Gastroesophageal sphincter (tissue), 4 donors: ENCODE measurements at regions not wholly inside any gene's neighbourhood (a gene's known extent, or its start where the extent isn't known, plus 50 kb on each side); places are given as distances from the start of the nearest gene placed in this dataset.

ENCODE experiments used
- ATAC-seq: fragments of 150-250 bp; one replicate; pipeline ENCODE4 v1.9.1; 2016; ENCODE audit warnings: mild to moderate bottlenecking, moderate library complexity
- H3K27ac ChIP-seq, 4 donors: fragments of 200-600 bp; sonication (generic) in 3 of 4; 1 replicate in 3 of 4; 2 replicates in 1 of 4; pipeline ENCODE4 v1.5.1; 2016 to 2019
- H3K27me3 ChIP-seq: fragments of 200-600 bp; sonication (generic); one replicate; pipeline ENCODE4 v1.5.1; 2019
- H3K36me3 ChIP-seq, 2 donors: fragments of 200-600 bp; sonication (generic); one replicate each; pipeline ENCODE4 v1.5.1; 2019; ENCODE audit warnings: control low read depth in 1 of 2
- H3K4me1 ChIP-seq, 3 donors: fragments of 200-600 bp; sonication (generic); 1 replicate in 2 of 3; 2 replicates in 1 of 3; pipeline ENCODE4 v1.5.1; 2016 to 2019; ENCODE audit warnings: control low read depth in 2 of 3
- H3K4me3 ChIP-seq, 2 donors: fragments of 200-600 bp; sonication (generic); one replicate each; pipeline ENCODE4 v1.5.1; 2019; ENCODE audit warnings: mild to moderate bottlenecking in 1 of 2, moderate library complexity in 1 of 2
- H3K9me3 ChIP-seq, 3 donors: fragments of 200-600 bp; sonication (generic); one replicate each; pipeline ENCODE4 v1.5.1; 2017 to 2019; ENCODE audit warnings: control low read depth in 2 of 3
- EP300 ChIP-seq: sonication (generic); formaldehyde crosslinking; IDR thresholded peaks from one replicate; pipeline ENCODE4 v1.6.1; 2017; ENCODE audit warnings: antibody characterized with exemption, mild to moderate bottlenecking
- POLR2A ChIP-seq, 2 donors: fragments of 450-650 bp; IDR thresholded peaks; one replicate each; pipeline ENCODE4 v1.6.1; 2017; ENCODE audit warnings: antibody characterized with exemption in 2 of 2, mild to moderate bottlenecking in 2 of 2, moderate library complexity in 1 of 2
- POLR2AphosphoS5 ChIP-seq: sonication (generic); formaldehyde crosslinking; IDR thresholded peaks from one replicate; pipeline ENCODE4 v1.6.1; 2017; ENCODE audit warnings: antibody characterized with exemption
- WGBS, 2 donors: methylation state at CpG; one replicate each; pipeline ENCODE4 v1.1.5; 2018; ENCODE audit warnings: low coverage in 1 of 2; 5-methylcytosine and 5-hydroxymethylcytosine counted together
- TF ChIP-seq, protein P1 (sequence below), 4 experiments: fragments of 200-600 bp in 2 of 4; fragments of 450-650 bp in 2 of 4; sonication (generic) in 1 of 4; IDR thresholded peaks; one replicate each; pipeline ENCODE4 v1.5.1; 2017 to 2019; ENCODE audit warnings: antibody characterized with exemption in 4 of 4, mild to moderate bottlenecking in 2 of 4, moderate library complexity in 2 of 4

DNA sequence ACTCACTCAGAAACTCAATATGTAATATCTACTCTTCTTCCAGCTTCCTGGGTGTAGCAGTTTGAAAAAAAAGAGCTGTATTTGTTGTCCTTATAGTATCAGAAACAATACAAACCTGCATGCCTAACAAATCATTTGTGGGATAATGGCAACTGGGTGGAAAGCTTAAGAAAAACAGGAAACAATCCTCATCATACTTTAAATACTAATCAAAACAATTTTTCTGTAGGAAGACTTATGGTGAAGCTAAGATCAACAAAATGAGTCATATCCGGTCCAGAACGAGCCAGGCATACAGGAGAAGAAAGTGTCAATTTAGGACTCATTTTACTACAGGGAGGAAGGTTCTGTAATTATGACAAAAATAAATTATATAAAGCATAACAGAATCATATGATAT lies 181.8 kb upstream of the ADGRL4 start:
- Histone ChIP-seq H3K9me3 (no peaks in the 10 kb centered on the region), H3K27me3 (no peaks in the 10 kb centered on the region), H3K27ac (no peak overlapping the region), H3K4me1 (peaks cover 0 to 5% (median 0%) of the 10 kb centered on the region in 3 donors), H3K4me3 (no peak overlapping the region), H3K36me3 (no peaks in the 10 kb centered on the region)
- WGBS, 2 donors: 59 to 67% methylated on average over 2 of the region's 2 CpGs
- ATAC-seq: no peak
- TF ChIP-seq EP300 (no peak), POLR2A (IDR thresholded peaks at IDR 0.05) (no peak), POLR2AphosphoS5 (no peak)
- TF ChIP-seq, protein P1, sequence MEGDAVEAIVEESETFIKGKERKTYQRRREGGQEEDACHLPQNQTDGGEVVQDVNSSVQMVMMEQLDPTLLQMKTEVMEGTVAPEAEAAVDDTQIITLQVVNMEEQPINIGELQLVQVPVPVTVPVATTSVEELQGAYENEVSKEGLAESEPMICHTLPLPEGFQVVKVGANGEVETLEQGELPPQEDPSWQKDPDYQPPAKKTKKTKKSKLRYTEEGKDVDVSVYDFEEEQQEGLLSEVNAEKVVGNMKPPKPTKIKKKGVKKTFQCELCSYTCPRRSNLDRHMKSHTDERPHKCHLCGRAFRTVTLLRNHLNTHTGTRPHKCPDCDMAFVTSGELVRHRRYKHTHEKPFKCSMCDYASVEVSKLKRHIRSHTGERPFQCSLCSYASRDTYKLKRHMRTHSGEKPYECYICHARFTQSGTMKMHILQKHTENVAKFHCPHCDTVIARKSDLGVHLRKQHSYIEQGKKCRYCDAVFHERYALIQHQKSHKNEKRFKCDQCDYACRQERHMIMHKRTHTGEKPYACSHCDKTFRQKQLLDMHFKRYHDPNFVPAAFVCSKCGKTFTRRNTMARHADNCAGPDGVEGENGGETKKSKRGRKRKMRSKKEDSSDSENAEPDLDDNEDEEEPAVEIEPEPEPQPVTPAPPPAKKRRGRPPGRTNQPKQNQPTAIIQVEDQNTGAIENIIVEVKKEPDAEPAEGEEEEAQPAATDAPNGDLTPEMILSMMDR (IDR thresholded peaks at IDR 0.05): no peak

DNA sequence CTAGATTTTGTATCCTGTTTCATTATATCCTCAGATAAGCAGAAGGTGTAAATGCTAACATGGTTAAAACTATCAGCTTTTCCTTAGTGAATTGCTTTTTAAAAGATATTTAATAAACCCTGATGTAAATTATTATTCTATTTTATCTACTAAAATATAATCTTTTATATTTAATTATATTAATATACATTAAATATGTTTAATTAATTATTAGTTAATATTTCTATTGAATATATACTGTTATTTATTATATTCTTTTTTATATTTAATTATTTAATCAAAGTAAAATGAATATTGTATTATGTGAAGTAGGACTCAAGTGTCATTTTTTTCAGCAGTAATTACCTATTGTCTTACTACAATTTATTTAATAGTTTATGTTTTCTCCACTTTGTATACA lies 179.7 kb upstream of the ADGRL4 start:
- no peaks in the 10 kb centered on the region for H3K27me3 ChIP-seq
- no peaks in the 10 kb centered on the region for H3K36me3 ChIP-seq
- H3K9me3 ChIP-seq: no peaks in the 10 kb centered on the region
- H3K4me1 ChIP-seq: no peaks in the 10 kb centered on the region
- ATAC-seq: no peak
- peak overlapping the region in 1 of 4 donors; percentile 9 for H3K27ac ChIP-seq
- TF ChIP-seq POLR2A (IDR thresholded peaks at IDR 0.05): no peak
- TF ChIP-seq EP300: no peak
- TF ChIP-seq, protein P1 (IDR thresholded peaks at IDR 0.05): no peak
- TF ChIP-seq POLR2AphosphoS5: no peak
- H3K4me3 ChIP-seq: no peak overlapping the region

DNA sequence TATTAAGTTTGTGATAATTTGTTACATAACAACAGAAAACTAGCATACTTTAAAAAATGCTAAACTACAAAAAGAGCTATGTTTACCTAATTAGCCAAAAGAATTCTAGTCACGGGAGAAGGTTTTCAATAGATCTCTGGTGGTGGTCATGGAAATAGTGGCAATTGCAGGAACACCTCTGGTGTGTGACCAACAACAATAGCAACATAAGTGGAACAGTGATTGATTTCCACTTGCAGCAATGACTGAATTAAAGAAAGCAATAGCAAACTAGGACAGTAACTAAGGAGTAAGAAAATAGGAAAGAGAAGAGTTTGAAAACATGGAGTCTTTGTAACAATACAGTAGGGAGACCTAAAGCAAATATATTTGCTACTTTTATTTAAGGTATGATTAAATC lies 171.3 kb upstream of the ADGRL4 start:
- H3K4me3 ChIP-seq: no peak overlapping the region
- 67 to 91% methylated on average over 1 of the region's 1 CpG for WGBS, 2 donors

DNA sequence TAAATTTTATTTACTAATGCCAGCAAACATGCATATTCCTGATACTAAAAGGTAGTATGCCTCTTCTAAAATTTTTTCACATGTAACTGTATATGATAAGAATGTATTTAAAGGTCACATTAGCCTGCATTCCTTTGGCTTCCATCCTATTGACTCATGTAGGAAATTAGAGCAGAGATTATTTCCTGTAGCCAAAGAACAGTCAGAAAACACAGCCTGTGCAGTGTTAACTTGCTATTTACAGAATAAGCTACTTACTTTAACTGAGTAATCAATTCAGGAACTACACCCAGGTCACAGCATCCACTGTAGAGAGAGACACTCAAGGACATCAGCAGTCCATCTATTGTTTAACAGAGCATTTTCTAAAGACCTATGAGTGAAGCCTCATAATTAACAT lies 154.5 kb upstream of the ADGRL4 start:
- Histone ChIP-seq H3K9me3 (no peaks in the 10 kb centered on the region), H3K36me3 (no peaks in the 10 kb centered on the region), H3K4me3 (no peak overlapping the region), H3K4me1 (peaks cover 0 to 7% (median 0%) of the 10 kb centered on the region in 3 donors), H3K27me3 (no peaks in the 10 kb centered on the region), H3K27ac (no peak overlapping the region)
- TF ChIP-seq POLR2AphosphoS5: no peak
- no peak for TF ChIP-seq EP300
- TF ChIP-seq, protein P1 (IDR thresholded peaks at IDR 0.05): no peak
- no peak for TF ChIP-seq POLR2A (IDR thresholded peaks at IDR 0.05)
- no peak for ATAC-seq

More for the DNA sequence above, 171.3 kb upstream of the ADGRL4 start:
- no peak overlapping the region for H3K27ac ChIP-seq
- H3K36me3 ChIP-seq: no peaks in the 10 kb centered on the region
- no peaks in the 10 kb centered on the region for H3K9me3 ChIP-seq
- TF ChIP-seq EP300 (no peak), POLR2A (IDR thresholded peaks at IDR 0.05) (no peak), POLR2AphosphoS5 (no peak)
- TF ChIP-seq, protein P1 (IDR thresholded peaks at IDR 0.05): no peak
- H3K27me3 ChIP-seq: no peaks in the 10 kb centered on the region
- H3K4me1 ChIP-seq: no peaks in the 10 kb centered on the region
- no peak for ATAC-seq

DNA sequence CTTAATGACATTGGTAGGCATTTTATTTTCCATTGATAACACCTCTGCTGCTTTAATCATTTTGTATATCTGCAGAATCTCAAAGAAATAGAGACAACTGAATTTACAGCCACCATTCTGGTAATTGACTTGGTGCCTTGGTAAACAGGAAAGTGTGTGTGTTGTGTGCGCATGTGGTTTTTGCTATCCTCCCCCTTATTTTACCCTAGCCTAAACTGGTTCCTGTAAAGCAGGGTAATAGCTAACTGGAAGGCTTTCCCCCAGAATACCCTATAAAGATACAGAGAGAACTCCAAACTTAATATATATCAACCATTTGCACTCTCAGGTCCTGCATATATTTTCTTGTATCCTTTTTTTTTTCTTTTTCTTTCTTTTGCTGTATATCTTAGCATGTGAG lies 149.5 kb upstream of the ADGRL4 start:
- 100% methylated on average over 1 of the region's 1 CpG for WGBS, 2 donors

More for the DNA sequence above, 149.5 kb upstream of the ADGRL4 start:
- no peak overlapping the region for H3K27ac ChIP-seq
- H3K27me3 ChIP-seq: no peaks in the 10 kb centered on the region
- ATAC-seq: no peak
- no peak overlapping the region for H3K4me3 ChIP-seq
- no peaks in the 10 kb centered on the region for H3K36me3 ChIP-seq
- TF ChIP-seq POLR2AphosphoS5: no peak
- TF ChIP-seq, protein P1 (IDR thresholded peaks at IDR 0.05): no peak
- TF ChIP-seq EP300: no peak
- no peak for TF ChIP-seq POLR2A (IDR thresholded peaks at IDR 0.05)
- peaks cover 0 to 10% (median 0%) of the 10 kb centered on the region in 3 donors for H3K4me1 ChIP-seq
- H3K9me3 ChIP-seq: no peaks in the 10 kb centered on the region
